ENCODE measurements at regions not wholly inside any gene's neighbourhood (a gene's known extent, or its start where the extent isn't known, plus 50 kb on each side); places are given as distances from the start of the nearest gene placed in this dataset.

- H3K9me3 ChIP-seq (ENCODE audit: low read length): no peaks in the 10 kb centered on the region
- no peaks in the 10 kb centered on the region for H3K4me1 ChIP-seq (ENCODE audit: insufficient read depth, low read length, severe bottlenecking)
- H3F3A ChIP-seq (ENCODE audit: insufficient read depth, low read length): no peaks in the 10 kb centered on the region
- no peak overlapping the region for H3K9ac ChIP-seq (ENCODE audit: low read length)
- no peaks in the 10 kb centered on the region for H3K9me2 ChIP-seq (ENCODE audit: low read depth, low read length)
- H3K4me2 ChIP-seq (ENCODE audit: low read length): no peak overlapping the region
- TF ChIP-seq EZH2 (IDR thresholded peaks at IDR 0.05; ENCODE audit: borderline replicate concordance, low read length) (no peak), CTCF (IDR thresholded peaks at IDR 0.05; ENCODE audit: low read length) (no peak)
- no peak overlapping the region for H3K27ac ChIP-seq (ENCODE audit: low read depth, low read length, poor library complexity, severe bottlenecking)
- H3K27me3 ChIP-seq (ENCODE audit: insufficient read depth, low read length): no peaks in the 10 kb centered on the region
- H3K4me3 ChIP-seq (ENCODE audit: low read depth, low read length, poor library complexity, severe bottlenecking): no peak overlapping the region
- H3K36me3 ChIP-seq (ENCODE audit: insufficient read depth, low read length): no peaks in the 10 kb centered on the region
- no peak overlapping the region for H2AFZ ChIP-seq (ENCODE audit: low read length)
- no peaks in the 10 kb centered on the region for H4K20me1 ChIP-seq (ENCODE audit: insufficient read depth, low read length)
- H3K79me2 ChIP-seq (ENCODE audit: insufficient read depth, low read length): no peaks in the 10 kb centered on the region
Observed at GRCh38 chr3:137410028-137410427, 354.1 kb upstream of the SOX14 start.

- Histone ChIP-seq H2AFZ (ENCODE audit: low read length) (no peak overlapping the region), H3K36me3 (ENCODE audit: insufficient read depth, low read length) (no peaks in the 10 kb centered on the region), H4K20me1 (ENCODE audit: insufficient read depth, low read length) (no peaks in the 10 kb centered on the region), H3K9ac (ENCODE audit: low read length) (no peak overlapping the region), H3K79me2 (ENCODE audit: insufficient read depth, low read length) (no peaks in the 10 kb centered on the region), H3K4me2 (ENCODE audit: low read length) (no peak overlapping the region), H3K9me3 (ENCODE audit: low read length) (0 out of 2 replicates have a peak, but pooled peaks cover 4% of the 10 kb centered on the region), H3K27me3 (ENCODE audit: insufficient read depth, low read length) (no peaks in the 10 kb centered on the region), H3K27ac (ENCODE audit: low read depth, low read length, poor library complexity, severe bottlenecking) (no peak overlapping the region), H3K9me2 (ENCODE audit: low read depth, low read length) (peaks cover 3% of the 10 kb centered on the region; the same call in 1 of the 2 replicates), H3F3A (ENCODE audit: insufficient read depth, low read length) (no peaks in the 10 kb centered on the region), H3K4me3 (ENCODE audit: low read depth, low read length, poor library complexity, severe bottlenecking) (no peak overlapping the region), H3K4me1 (ENCODE audit: insufficient read depth, low read length, severe bottlenecking) (no peaks in the 10 kb centered on the region)
- TF ChIP-seq CTCF (IDR thresholded peaks at IDR 0.05; ENCODE audit: low read length) (no peak), EZH2 (IDR thresholded peaks at IDR 0.05; ENCODE audit: borderline replicate concordance, low read length) (no peak)
Observed at GRCh38 chr3:137420198-137420995, 343.7 kb upstream of the SOX14 start.

- H3K27me3 ChIP-seq (ENCODE audit: insufficient read depth, low read length): no peaks in the 10 kb centered on the region
- no peaks in the 10 kb centered on the region for H3K4me1 ChIP-seq (ENCODE audit: insufficient read depth, low read length, severe bottlenecking)
- no peak overlapping the region for H3K27ac ChIP-seq (ENCODE audit: low read depth, low read length, poor library complexity, severe bottlenecking)
- H3K79me2 ChIP-seq (ENCODE audit: insufficient read depth, low read length): no peaks in the 10 kb centered on the region
- no peak overlapping the region for H3K4me2 ChIP-seq (ENCODE audit: low read length)
- H3K9ac ChIP-seq (ENCODE audit: low read length): no peak overlapping the region
- H2AFZ ChIP-seq (ENCODE audit: low read length): no peak overlapping the region
- no peaks in the 10 kb centered on the region for H3K9me3 ChIP-seq (ENCODE audit: low read length)
- no peak for TF ChIP-seq EZH2 (IDR thresholded peaks at IDR 0.05; ENCODE audit: borderline replicate concordance, low read length)
- TF ChIP-seq CTCF (IDR thresholded peaks at IDR 0.05; ENCODE audit: low read length): no peak
- H3F3A ChIP-seq (ENCODE audit: insufficient read depth, low read length): no peaks in the 10 kb centered on the region
- H4K20me1 ChIP-seq (ENCODE audit: insufficient read depth, low read length): no peaks in the 10 kb centered on the region
- H3K36me3 ChIP-seq (ENCODE audit: insufficient read depth, low read length): no peaks in the 10 kb centered on the region
- no peak overlapping the region for H3K4me3 ChIP-seq (ENCODE audit: low read depth, low read length, poor library complexity, severe bottlenecking)
- no peaks in the 10 kb centered on the region for H3K9me2 ChIP-seq (ENCODE audit: low read depth, low read length)
Observed at GRCh38 chr3:137438561-137438960, 325.6 kb upstream of the SOX14 start.

Data from OCI-LY1 (cell line).